Esophagus squamous epithelium (tissue), 4 donors: ENCODE measurements at regions not wholly inside any gene's neighbourhood (a gene's known extent, or its start where the extent isn't known, plus 50 kb on each side); places are given as distances from the start of the nearest gene placed in this dataset.
"Not testable (repeated sequence)": the region's sequence is repeated elsewhere in the genome, so short reads cannot be mapped to it uniquely, and the experiment has no call there.

Experiments
- POLR2A ChIP-seq, 4 donors: fragments of 450-650 bp; IDR thresholded peaks; one replicate each; pipeline ENCODE4 v1.6.1; 2017; ENCODE audit warnings: antibody characterized with exemption in 4 of 4, mild to moderate bottlenecking in 4 of 4, moderate library complexity in 3 of 4
- TF ChIP-seq, protein P1 (sequence below), 6 experiments: fragments of 450-650 bp in 4 of 6; fragments of 200-600 bp in 2 of 6; sonication (generic) in 2 of 6; IDR thresholded peaks; one replicate each; pipeline ENCODE4 v1.5.1; 2016 to 2019; ENCODE audit warnings: antibody characterized with exemption in 6 of 6, mild to moderate bottlenecking in 4 of 6, moderate library complexity in 4 of 6

DNA sequence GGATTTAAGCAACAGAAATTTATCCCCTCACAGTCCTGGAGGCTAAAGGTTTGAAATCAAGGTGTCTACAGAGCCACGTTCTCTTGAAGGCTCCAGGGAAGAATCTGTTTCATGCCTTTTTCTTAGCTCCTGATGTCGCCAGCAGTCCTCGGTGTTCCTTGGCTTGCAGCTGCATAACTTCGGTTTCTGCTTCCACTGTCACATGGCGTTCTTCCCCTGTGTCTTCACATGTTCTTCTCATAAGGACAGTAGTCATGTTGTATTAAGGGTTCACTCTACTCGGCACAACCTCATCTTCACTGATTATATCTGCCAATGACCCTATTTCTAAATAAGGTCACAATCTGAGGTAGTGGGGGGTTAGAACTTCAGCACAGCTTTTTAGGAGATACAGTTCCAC is 65.2 kb downstream of the B4GALT7 start:
- TF ChIP-seq, protein P1, sequence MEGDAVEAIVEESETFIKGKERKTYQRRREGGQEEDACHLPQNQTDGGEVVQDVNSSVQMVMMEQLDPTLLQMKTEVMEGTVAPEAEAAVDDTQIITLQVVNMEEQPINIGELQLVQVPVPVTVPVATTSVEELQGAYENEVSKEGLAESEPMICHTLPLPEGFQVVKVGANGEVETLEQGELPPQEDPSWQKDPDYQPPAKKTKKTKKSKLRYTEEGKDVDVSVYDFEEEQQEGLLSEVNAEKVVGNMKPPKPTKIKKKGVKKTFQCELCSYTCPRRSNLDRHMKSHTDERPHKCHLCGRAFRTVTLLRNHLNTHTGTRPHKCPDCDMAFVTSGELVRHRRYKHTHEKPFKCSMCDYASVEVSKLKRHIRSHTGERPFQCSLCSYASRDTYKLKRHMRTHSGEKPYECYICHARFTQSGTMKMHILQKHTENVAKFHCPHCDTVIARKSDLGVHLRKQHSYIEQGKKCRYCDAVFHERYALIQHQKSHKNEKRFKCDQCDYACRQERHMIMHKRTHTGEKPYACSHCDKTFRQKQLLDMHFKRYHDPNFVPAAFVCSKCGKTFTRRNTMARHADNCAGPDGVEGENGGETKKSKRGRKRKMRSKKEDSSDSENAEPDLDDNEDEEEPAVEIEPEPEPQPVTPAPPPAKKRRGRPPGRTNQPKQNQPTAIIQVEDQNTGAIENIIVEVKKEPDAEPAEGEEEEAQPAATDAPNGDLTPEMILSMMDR (IDR thresholded peaks at IDR 0.05): not testable (repeated sequence)
- TF ChIP-seq POLR2A (IDR thresholded peaks at IDR 0.05): not testable (repeated sequence)
